ENCODE measurements at regions not wholly inside any gene's neighbourhood (a gene's known extent, or its start where the extent isn't known, plus 50 kb on each side); places are given as distances from the start of the nearest gene placed in this dataset.

DNA sequence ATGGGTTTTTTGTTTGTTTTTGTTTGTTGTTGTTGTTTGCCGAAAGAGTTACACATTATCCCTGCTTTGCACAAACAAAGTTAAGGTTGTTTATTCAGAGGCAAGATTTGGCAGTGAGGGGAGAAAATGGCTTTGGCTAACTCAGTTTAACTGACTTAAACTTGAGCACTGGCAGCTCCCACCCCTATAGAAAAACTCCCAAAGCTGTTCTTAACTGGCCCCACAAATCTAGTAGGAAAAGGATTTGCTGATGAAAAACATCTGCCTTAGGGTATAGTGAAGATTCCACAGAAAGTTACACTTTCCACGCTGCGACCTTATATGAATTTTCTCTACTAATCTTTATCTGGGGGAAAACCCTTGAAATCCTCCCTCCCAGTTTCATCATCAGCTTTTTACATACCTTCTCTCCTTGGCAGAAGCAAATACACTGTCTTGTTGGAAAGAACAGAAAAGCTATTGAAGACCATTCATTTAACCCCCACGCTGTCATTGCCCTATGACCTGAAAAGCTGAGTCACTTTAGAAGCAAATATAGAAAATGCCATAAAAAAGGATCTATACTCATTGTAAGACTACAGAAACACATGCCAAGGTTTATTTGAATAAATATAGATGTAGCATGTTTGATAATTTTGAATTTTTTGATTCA is 551.7 kb downstream of the NR2F2 start:
- Histone ChIP-seq H3K27ac (ENCODE audit: low read length) (no peak overlapping the region), H2AFZ (ENCODE audit: low read length) (no peak overlapping the region), H3K79me2 (ENCODE audit: low read length) (no peaks in the 10 kb centered on the region), H3K9me3 (ENCODE audit: low read length) (peaks cover 46% of the 10 kb centered on the region), H4K20me1 (ENCODE audit: insufficient read depth, low read depth, low read length) (no peaks in the 10 kb centered on the region), H3K4me2 (ENCODE audit: low read depth, low read length, poor library complexity, severe bottlenecking) (no peak overlapping the region), H3K9me2 (replicated peaks; ENCODE audit: insufficient read depth, low read length) (no peaks in the 10 kb centered on the region), H3K36me3 (ENCODE audit: insufficient read depth, low read length) (no peaks in the 10 kb centered on the region), H3K4me3 (ENCODE audit: low read length) (no peak overlapping the region), H3K4me1 (ENCODE audit: low read length) (no peaks in the 10 kb centered on the region), H3K27me3 (ENCODE audit: low read length) (no peaks in the 10 kb centered on the region), H3K9ac (ENCODE audit: low read length) (no peak overlapping the region)
- no peak for DNase-seq

DNA sequence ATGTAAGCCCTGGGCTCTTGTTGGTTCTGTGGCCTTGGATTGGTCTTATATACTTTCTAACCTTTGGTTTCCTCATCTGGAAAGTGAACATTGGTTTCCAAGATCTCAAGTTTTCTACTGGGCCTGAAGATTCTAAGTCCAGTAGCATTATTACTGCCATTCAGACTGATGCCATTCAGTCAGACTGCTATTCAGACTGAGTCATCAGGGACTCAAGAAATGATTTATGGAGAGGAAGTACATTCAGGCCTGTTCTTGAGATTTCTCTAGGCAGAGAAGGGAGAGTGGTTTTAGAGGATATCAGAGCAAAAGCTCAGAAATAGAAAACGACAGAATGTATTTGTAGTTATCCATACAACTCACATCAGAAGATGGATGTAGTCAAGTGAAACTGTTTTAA is 557.2 kb downstream of the NR2F2 start:
- H3K9me3 ChIP-seq (ENCODE audit: low read length): peaks cover 17% of the 10 kb centered on the region
- no peak for DNase-seq
- no peaks in the 10 kb centered on the region for H3K4me1 ChIP-seq (ENCODE audit: low read length)
- no peak overlapping the region for H3K4me2 ChIP-seq (ENCODE audit: low read depth, low read length, poor library complexity, severe bottlenecking)
- H3K27ac ChIP-seq (ENCODE audit: low read length): no peak overlapping the region
- no peak overlapping the region for H3K4me3 ChIP-seq (ENCODE audit: low read length)
- H3K9me2 ChIP-seq (replicated peaks; ENCODE audit: insufficient read depth, low read length): no peaks in the 10 kb centered on the region
- H3K9ac ChIP-seq (ENCODE audit: low read length): no peak overlapping the region
- no peaks in the 10 kb centered on the region for H3K27me3 ChIP-seq (ENCODE audit: low read length)
- no peaks in the 10 kb centered on the region for H3K79me2 ChIP-seq (ENCODE audit: low read length)
- H3K36me3 ChIP-seq (ENCODE audit: insufficient read depth, low read length): no peaks in the 10 kb centered on the region
- H2AFZ ChIP-seq (ENCODE audit: low read length): no peak overlapping the region
- H4K20me1 ChIP-seq (ENCODE audit: insufficient read depth, low read depth, low read length): no peaks in the 10 kb centered on the region

DNA sequence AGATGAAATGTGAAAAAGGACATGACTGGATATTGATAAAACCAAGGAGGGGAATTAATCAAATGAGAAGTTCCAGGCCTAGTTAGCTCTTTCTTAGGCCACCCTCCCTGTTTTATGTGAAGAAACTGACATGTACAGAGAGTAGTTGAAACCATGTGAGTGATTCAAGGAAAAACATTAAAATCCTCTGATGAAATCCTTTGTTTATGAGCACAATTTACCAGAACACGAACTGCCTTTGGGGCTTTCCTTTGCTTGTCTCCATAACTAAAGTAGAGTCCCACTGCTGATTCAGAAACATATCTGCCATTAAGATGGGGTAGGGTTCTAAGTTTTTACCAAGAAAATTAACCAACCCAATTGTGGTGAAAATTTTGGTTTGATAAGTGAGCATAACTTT is 558.3 kb downstream of the NR2F2 start:
- no peak overlapping the region for H3K4me3 ChIP-seq (ENCODE audit: low read length)
- no peak overlapping the region for H3K27ac ChIP-seq (ENCODE audit: low read length)
- H3K4me2 ChIP-seq (ENCODE audit: low read depth, low read length, poor library complexity, severe bottlenecking): no peak overlapping the region
- H3K4me1 ChIP-seq (ENCODE audit: low read length): no peaks in the 10 kb centered on the region
- peaks cover 12% of the 10 kb centered on the region; the same call in 1 of the 2 replicates for H3K9me3 ChIP-seq (ENCODE audit: low read length)
- H3K9me2 ChIP-seq (replicated peaks; ENCODE audit: insufficient read depth, low read length): no peaks in the 10 kb centered on the region
- H4K20me1 ChIP-seq (ENCODE audit: insufficient read depth, low read depth, low read length): no peaks in the 10 kb centered on the region
- no peaks in the 10 kb centered on the region for H3K36me3 ChIP-seq (ENCODE audit: insufficient read depth, low read length)
- no peaks in the 10 kb centered on the region for H3K27me3 ChIP-seq (ENCODE audit: low read length)
- H3K79me2 ChIP-seq (ENCODE audit: low read length): no peaks in the 10 kb centered on the region
- H2AFZ ChIP-seq (ENCODE audit: low read length): no peak overlapping the region
- no peak overlapping the region for H3K9ac ChIP-seq (ENCODE audit: low read length)
- no peak for DNase-seq

DNA sequence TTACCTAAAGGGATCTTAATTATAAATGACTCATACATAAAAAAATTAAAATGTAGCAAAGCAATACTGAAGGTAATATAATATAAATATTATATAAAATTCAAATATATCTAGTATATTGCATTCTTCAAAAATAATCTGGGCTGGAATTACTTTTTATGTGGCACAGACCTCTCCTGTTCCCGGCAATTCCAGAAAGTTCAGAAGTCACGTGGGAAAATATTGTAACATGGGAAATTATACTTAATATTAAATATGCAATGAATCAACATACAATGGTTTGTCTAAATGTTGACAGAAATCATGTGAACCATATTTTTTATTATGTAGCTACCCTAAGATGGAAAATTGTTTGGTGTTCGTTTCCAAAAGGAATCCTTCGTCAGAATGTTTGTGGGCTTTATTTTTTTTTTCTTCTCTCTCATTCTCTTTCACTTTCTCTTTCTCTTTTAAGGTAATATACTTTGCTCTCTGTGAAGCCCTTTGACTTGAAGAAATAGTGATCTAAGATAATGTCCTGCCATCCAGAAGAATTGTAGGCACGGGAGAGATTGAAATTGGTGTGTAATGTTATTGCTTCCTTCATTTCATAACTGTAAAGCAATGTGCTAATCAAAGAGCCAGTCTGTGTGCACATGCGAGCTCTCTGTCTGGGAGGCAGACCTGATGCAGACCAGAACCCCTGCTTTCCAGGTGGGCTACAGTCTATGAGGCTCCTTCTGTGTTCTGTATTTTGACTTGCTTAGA is 559.4 kb downstream of the NR2F2 start:
- Histone ChIP-seq H2AFZ (ENCODE audit: low read length) (no peak overlapping the region), H4K20me1 (ENCODE audit: insufficient read depth, low read depth, low read length) (no peaks in the 10 kb centered on the region), H3K27ac (ENCODE audit: low read length) (no peak overlapping the region), H3K36me3 (ENCODE audit: insufficient read depth, low read length) (no peaks in the 10 kb centered on the region), H3K4me1 (ENCODE audit: low read length) (no peaks in the 10 kb centered on the region), H3K4me2 (ENCODE audit: low read depth, low read length, poor library complexity, severe bottlenecking) (no peak overlapping the region), H3K27me3 (ENCODE audit: low read length) (no peaks in the 10 kb centered on the region), H3K9ac (ENCODE audit: low read length) (no peak overlapping the region), H3K9me2 (replicated peaks; ENCODE audit: insufficient read depth, low read length) (no peaks in the 10 kb centered on the region), H3K79me2 (ENCODE audit: low read length) (no peaks in the 10 kb centered on the region), H3K9me3 (ENCODE audit: low read length) (peaks cover 16% of the 10 kb centered on the region), H3K4me3 (ENCODE audit: low read length) (peak overlapping the region; percentile 22; the same call in 1 of the 2 replicates)
- DNase-seq: no peak

DNA sequence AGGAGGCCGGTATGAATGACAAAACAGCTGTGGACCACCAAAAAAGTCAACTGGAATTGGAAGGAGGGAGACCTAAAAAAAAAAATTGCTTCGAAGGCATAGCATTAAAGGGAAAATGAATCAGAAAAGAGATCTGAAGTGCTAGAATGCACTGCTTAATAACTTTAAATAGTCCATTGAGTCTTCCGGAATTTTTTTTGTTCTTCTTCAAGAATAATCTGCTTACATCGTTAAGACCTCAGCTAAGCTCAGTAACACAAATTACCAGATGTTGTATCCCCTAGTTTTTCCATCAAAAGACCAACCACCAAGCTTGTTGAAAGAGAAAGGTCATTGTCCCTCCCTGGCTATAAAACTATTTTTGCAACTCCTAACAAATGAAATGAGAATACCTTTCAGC is 560.5 kb downstream of the NR2F2 start:
- Histone ChIP-seq H3K9ac (ENCODE audit: low read length) (no peak overlapping the region), H3K27ac (ENCODE audit: low read length) (no peak overlapping the region), H3K9me3 (ENCODE audit: low read length) (peaks cover 11% of the 10 kb centered on the region), H3K9me2 (replicated peaks; ENCODE audit: insufficient read depth, low read length) (no peaks in the 10 kb centered on the region), H3K4me2 (ENCODE audit: low read depth, low read length, poor library complexity, severe bottlenecking) (no peak overlapping the region), H3K27me3 (ENCODE audit: low read length) (no peaks in the 10 kb centered on the region), H3K36me3 (ENCODE audit: insufficient read depth, low read length) (no peaks in the 10 kb centered on the region), H3K4me3 (ENCODE audit: low read length) (no peak overlapping the region), H4K20me1 (ENCODE audit: insufficient read depth, low read depth, low read length) (no peaks in the 10 kb centered on the region), H3K79me2 (ENCODE audit: low read length) (no peaks in the 10 kb centered on the region), H3K4me1 (ENCODE audit: low read length) (no peaks in the 10 kb centered on the region), H2AFZ (ENCODE audit: low read length) (no peak overlapping the region)
- no peak for DNase-seq

DNA sequence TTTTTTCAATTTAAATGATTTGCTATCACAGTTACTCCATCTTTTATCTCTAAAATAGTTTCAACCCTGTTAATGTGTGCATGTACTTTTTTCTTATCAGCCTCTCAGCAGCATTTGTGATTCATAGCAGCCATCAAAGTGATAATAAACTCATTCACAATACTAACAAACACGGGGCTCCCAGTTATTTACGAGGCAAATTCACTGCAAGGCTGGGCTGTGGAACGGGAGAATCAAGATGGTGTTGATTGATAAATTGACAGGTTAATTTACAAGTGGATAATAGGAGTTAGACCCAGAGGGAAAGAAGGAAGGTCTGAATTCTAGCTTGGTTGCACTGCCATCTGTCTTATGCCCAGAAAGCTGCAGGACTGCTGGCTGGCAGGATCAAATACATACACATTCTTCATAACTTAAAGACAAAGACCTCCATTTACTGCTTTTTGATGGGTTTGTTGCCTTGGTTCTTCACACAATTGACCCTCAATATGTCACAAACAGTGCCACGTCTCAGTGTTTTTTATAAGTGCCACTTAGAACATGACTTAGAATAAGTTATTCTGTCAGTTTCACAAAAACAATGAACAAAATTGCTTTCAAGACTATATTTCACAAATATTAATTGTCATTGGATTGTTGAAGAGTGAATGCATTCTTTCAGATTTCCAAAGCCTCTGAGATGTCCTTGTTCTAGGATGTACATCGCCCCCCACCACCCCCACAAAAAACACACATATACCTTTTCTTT is 562.8 kb downstream of the NR2F2 start:
- no peak for DNase-seq
- Histone ChIP-seq H4K20me1 (ENCODE audit: insufficient read depth, low read depth, low read length) (no peaks in the 10 kb centered on the region), H3K9me3 (ENCODE audit: low read length) (peaks cover 3% of the 10 kb centered on the region; the same call in 1 of the 2 replicates), H3K79me2 (ENCODE audit: low read length) (no peaks in the 10 kb centered on the region), H3K4me2 (ENCODE audit: low read depth, low read length, poor library complexity, severe bottlenecking) (no peak overlapping the region), H3K36me3 (ENCODE audit: insufficient read depth, low read length) (no peaks in the 10 kb centered on the region), H3K9me2 (replicated peaks; ENCODE audit: insufficient read depth, low read length) (no peaks in the 10 kb centered on the region), H3K4me1 (ENCODE audit: low read length) (no peaks in the 10 kb centered on the region), H3K9ac (ENCODE audit: low read length) (no peak overlapping the region), H2AFZ (ENCODE audit: low read length) (no peak overlapping the region), H3K4me3 (ENCODE audit: low read length) (no peak overlapping the region), H3K27ac (ENCODE audit: low read length) (no peak overlapping the region), H3K27me3 (ENCODE audit: low read length) (no peaks in the 10 kb centered on the region)

DNA sequence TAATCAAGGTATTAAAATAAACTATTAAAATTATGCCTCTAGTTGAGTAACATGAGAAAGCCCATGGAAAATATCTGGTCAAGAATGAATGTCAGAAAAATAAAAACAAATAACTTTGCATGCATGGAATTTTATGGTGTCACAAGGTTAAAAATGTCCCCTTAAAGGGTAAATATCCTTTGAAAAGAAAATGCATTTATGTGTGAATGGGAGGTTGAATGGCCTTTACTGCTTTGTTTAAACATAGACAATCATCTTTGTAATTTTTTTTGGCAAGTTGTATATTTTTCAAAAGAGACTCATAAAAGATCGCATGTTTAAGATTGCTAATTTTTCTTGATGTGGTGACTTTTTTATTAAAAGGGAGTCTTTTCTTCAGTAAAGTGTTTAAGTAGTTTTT is 564.2 kb downstream of the NR2F2 start:
- Histone ChIP-seq H3K9me3 (ENCODE audit: low read length) (peaks cover 4% of the 10 kb centered on the region), H4K20me1 (ENCODE audit: insufficient read depth, low read depth, low read length) (no peaks in the 10 kb centered on the region), H3K36me3 (ENCODE audit: insufficient read depth, low read length) (no peaks in the 10 kb centered on the region), H2AFZ (ENCODE audit: low read length) (no peak overlapping the region), H3K27ac (ENCODE audit: low read length) (no peak overlapping the region), H3K4me3 (ENCODE audit: low read length) (no peak overlapping the region), H3K79me2 (ENCODE audit: low read length) (no peaks in the 10 kb centered on the region), H3K4me1 (ENCODE audit: low read length) (no peaks in the 10 kb centered on the region), H3K9ac (ENCODE audit: low read length) (no peak overlapping the region), H3K4me2 (ENCODE audit: low read depth, low read length, poor library complexity, severe bottlenecking) (no peak overlapping the region), H3K27me3 (ENCODE audit: low read length) (no peaks in the 10 kb centered on the region), H3K9me2 (replicated peaks; ENCODE audit: insufficient read depth, low read length) (no peaks in the 10 kb centered on the region)
- DNase-seq: no peak

DNA sequence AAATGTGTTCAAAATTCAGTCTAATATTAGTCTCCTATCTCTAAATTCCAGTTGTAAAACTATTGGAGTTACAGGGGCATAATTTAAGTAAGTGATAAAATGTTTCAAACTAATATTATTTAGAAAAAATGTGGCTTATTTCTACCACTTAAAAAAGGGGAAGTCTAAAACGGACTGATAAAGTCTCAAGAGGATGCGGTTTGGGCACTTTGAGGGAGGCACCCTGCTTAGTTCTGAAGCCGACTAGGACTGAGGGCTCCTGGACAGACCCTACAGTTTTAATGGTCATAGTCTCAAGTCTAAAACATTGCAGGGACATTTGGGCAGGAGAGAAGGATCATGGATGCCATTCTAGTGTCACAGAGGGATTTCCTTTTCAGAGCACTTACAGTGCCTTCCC is 566.3 kb downstream of the NR2F2 start:
- H3K9me3 ChIP-seq (ENCODE audit: low read length): peaks cover 10% of the 10 kb centered on the region
- H3K9ac ChIP-seq (ENCODE audit: low read length): no peak overlapping the region
- H4K20me1 ChIP-seq (ENCODE audit: insufficient read depth, low read depth, low read length): no peaks in the 10 kb centered on the region
- H3K27ac ChIP-seq (ENCODE audit: low read length): no peak overlapping the region
- H3K36me3 ChIP-seq (ENCODE audit: insufficient read depth, low read length): no peaks in the 10 kb centered on the region
- H3K4me2 ChIP-seq (ENCODE audit: low read depth, low read length, poor library complexity, severe bottlenecking): no peak overlapping the region
- no peaks in the 10 kb centered on the region for H3K4me1 ChIP-seq (ENCODE audit: low read length)
- no peaks in the 10 kb centered on the region for H3K9me2 ChIP-seq (replicated peaks; ENCODE audit: insufficient read depth, low read length)
- no peak for DNase-seq
- H2AFZ ChIP-seq (ENCODE audit: low read length): no peak overlapping the region
- H3K27me3 ChIP-seq (ENCODE audit: low read length): no peaks in the 10 kb centered on the region
- no peaks in the 10 kb centered on the region for H3K79me2 ChIP-seq (ENCODE audit: low read length)
- no peak overlapping the region for H3K4me3 ChIP-seq (ENCODE audit: low read length)

All from Karpas-422 (cell line).